ENCODE measurements at regions not wholly inside any gene's neighbourhood (a gene's known extent, or its start where the extent isn't known, plus 50 kb on each side); places are given as distances from the start of the nearest gene placed in this dataset.

- no peaks in the 10 kb centered on the region for H3K36me3 ChIP-seq (ENCODE audit: control insufficient read depth, insufficient read depth, low read length)
- TF ChIP-seq, protein P1, sequence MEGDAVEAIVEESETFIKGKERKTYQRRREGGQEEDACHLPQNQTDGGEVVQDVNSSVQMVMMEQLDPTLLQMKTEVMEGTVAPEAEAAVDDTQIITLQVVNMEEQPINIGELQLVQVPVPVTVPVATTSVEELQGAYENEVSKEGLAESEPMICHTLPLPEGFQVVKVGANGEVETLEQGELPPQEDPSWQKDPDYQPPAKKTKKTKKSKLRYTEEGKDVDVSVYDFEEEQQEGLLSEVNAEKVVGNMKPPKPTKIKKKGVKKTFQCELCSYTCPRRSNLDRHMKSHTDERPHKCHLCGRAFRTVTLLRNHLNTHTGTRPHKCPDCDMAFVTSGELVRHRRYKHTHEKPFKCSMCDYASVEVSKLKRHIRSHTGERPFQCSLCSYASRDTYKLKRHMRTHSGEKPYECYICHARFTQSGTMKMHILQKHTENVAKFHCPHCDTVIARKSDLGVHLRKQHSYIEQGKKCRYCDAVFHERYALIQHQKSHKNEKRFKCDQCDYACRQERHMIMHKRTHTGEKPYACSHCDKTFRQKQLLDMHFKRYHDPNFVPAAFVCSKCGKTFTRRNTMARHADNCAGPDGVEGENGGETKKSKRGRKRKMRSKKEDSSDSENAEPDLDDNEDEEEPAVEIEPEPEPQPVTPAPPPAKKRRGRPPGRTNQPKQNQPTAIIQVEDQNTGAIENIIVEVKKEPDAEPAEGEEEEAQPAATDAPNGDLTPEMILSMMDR (IDR thresholded peaks at IDR 0.05; ENCODE audit: insufficient read depth, low read length, poor library complexity, severe bottlenecking) = no peak
- DNase-seq (ENCODE audit: extremely low read depth, insufficient read length) = no peak
- no peaks in the 10 kb centered on the region for H3K27me3 ChIP-seq (replicated peaks; ENCODE audit: control insufficient read depth, insufficient read depth, low read length)
- no peak overlapping the region for H3K4me3 ChIP-seq (replicated peaks; ENCODE audit: low read depth, low read length)
Measured at GRCh38 chr1:147444381-147444780, 96.9 kb upstream of the BCL9 start.

DNA sequence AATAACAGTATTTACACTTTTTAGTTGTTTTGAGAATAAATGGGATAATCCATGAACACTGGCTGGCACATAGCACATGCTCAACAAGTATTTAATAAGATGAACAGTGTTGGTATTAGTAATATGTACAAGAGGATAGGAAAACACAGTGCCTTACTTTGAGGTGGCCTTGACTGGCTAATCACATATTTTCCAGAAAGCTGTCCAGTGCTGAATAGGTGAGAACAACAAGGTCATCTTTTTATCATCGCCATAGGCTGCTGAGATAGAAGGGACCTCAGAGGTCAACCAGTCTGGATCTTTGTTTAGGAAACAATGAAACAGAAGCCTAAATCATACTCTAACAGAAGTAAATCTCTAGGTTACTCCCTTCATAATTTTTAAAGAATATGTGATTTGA, 89.7 kb upstream of the BCL9 start:
- H3K36me3 ChIP-seq (ENCODE audit: control insufficient read depth, insufficient read depth, low read length) = no peaks in the 10 kb centered on the region
- DNase-seq (ENCODE audit: extremely low read depth, insufficient read length) = no peak
- no peak overlapping the region for H3K4me3 ChIP-seq (replicated peaks; ENCODE audit: low read depth, low read length)
- no peaks in the 10 kb centered on the region for H3K27me3 ChIP-seq (replicated peaks; ENCODE audit: control insufficient read depth, insufficient read depth, low read length)
- TF ChIP-seq, protein P1 (IDR thresholded peaks at IDR 0.05; ENCODE audit: insufficient read depth, low read length, poor library complexity, severe bottlenecking) = no peak

DNA sequence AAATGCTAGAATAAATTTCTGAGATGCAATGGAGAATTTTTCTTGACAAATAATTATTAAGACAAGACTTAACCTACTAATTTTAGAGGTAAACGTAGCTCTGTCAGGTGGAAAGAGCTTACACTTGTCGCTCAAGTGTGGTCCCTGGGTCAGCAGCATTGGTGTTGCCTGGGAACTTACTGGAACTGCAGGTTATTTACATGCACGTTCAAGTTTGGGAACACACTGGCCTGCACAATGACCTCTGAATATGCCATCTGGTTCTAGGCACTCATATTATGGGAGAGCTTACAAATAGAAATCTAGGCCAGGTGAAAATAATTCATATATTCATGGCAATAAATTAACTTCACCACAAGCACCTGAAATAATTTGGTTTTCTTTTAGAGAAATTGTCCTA, 88.5 kb upstream of the BCL9 start:
- Histone ChIP-seq H3K4me3 (replicated peaks; ENCODE audit: low read depth, low read length) (no peak overlapping the region), H3K27me3 (replicated peaks; ENCODE audit: control insufficient read depth, insufficient read depth, low read length) (no peaks in the 10 kb centered on the region), H3K36me3 (ENCODE audit: control insufficient read depth, insufficient read depth, low read length) (no peaks in the 10 kb centered on the region)
- DNase-seq (ENCODE audit: extremely low read depth, insufficient read length) = no peak
- TF ChIP-seq, protein P1 (IDR thresholded peaks at IDR 0.05; ENCODE audit: insufficient read depth, low read length, poor library complexity, severe bottlenecking) = no peak

- H3K4me3 ChIP-seq (replicated peaks; ENCODE audit: low read depth, low read length) = no peak overlapping the region
- no peaks in the 10 kb centered on the region for H3K36me3 ChIP-seq (ENCODE audit: control insufficient read depth, insufficient read depth, low read length)
- no peaks in the 10 kb centered on the region for H3K27me3 ChIP-seq (replicated peaks; ENCODE audit: control insufficient read depth, insufficient read depth, low read length)
- no peak for DNase-seq (ENCODE audit: extremely low read depth, insufficient read length)
- TF ChIP-seq, protein P1 (IDR thresholded peaks at IDR 0.05; ENCODE audit: insufficient read depth, low read length, poor library complexity, severe bottlenecking) = no peak
Measured at GRCh38 chr1:147463022-147463421, 78.3 kb upstream of the BCL9 start.

- Histone ChIP-seq H3K27me3 (replicated peaks; ENCODE audit: control insufficient read depth, insufficient read depth, low read length) (no peaks in the 10 kb centered on the region), H3K36me3 (ENCODE audit: control insufficient read depth, insufficient read depth, low read length) (no peaks in the 10 kb centered on the region), H3K4me3 (replicated peaks; ENCODE audit: low read depth, low read length) (no peak overlapping the region)
- DNase-seq (ENCODE audit: extremely low read depth, insufficient read length) = no peak
- TF ChIP-seq, protein P1 (IDR thresholded peaks at IDR 0.05; ENCODE audit: insufficient read depth, low read length, poor library complexity, severe bottlenecking) = no peak
Measured at GRCh38 chr1:147466543-147466942, 74.8 kb upstream of the BCL9 start.

- DNase-seq (ENCODE audit: extremely low read depth, insufficient read length) = no peak
- TF ChIP-seq, protein P1 (IDR thresholded peaks at IDR 0.05; ENCODE audit: insufficient read depth, low read length, poor library complexity, severe bottlenecking) = no peak
- Histone ChIP-seq H3K27me3 (replicated peaks; ENCODE audit: control insufficient read depth, insufficient read depth, low read length) (no peaks in the 10 kb centered on the region), H3K4me3 (replicated peaks; ENCODE audit: low read depth, low read length) (no peak overlapping the region), H3K36me3 (ENCODE audit: control insufficient read depth, insufficient read depth, low read length) (no peaks in the 10 kb centered on the region)
Measured at GRCh38 chr1:147470079-147470478, 71.2 kb upstream of the BCL9 start.

All from GM06990 (cell line).